H1 (cell line): ENCODE measurements at regions not wholly inside any gene's neighbourhood (a gene's known extent, or its start where the extent isn't known, plus 50 kb on each side); places are given as distances from the start of the nearest gene placed in this dataset.
A peak's percentile ranks its signal among the peaks of the same experiment; 100 is the strongest.

Experiments used
- CTCF ChIA-PET: fragments of 300-600 bp; sonication (Branson Sonifier 250); formaldehyde crosslinking; loops from one replicate; lab custom pipeline; 2021; ENCODE audit not compliant: partially characterized antibody; lab: Charles Lee
- POLR2A ChIA-PET: fragments of 300-600 bp; sonication (Branson Sonifier 250); formaldehyde crosslinking; loops from one replicate; lab custom pipeline; 2021; ENCODE audit warnings: inconsistent platforms; ENCODE audit not compliant: partially characterized antibody; lab: Charles Lee
- DNase-seq, 2 experiments: peaks; one replicate each; pipeline versions ENCODE4 v3.0.0 to v3.0.0-alpha.2; 2010 to 2022; ENCODE audit warnings: low spot score in 2 of 2, low read depth in 1 of 2, mixed read lengths in 1 of 2
- FAIRE-seq: peaks from 2 replicates; lab custom pipeline; 2011; peaks lifted over from hg19 to GRCh38; lab: Jason Lieb, UNC
- H2AFZ ChIP-seq: 2 replicates; pipeline ENCODE4 v1.8.1; 2012; ENCODE audit warnings: low read length, inconsistent platforms
- H2AK5ac ChIP-seq: 2 replicates; pipeline ENCODE4 v1.6.1; 2013; ENCODE audit warnings: low read depth, low read length
- H2BK120ac ChIP-seq: replicated peaks from 2 replicates; pipeline ENCODE3; 2013; ENCODE audit warnings: low read depth, low read length, inconsistent platforms
- H2BK12ac ChIP-seq: 2 replicates; pipeline ENCODE4 v1.6.1; 2013; ENCODE audit warnings: low read depth, low read length
- H2BK15ac ChIP-seq: 2 replicates; pipeline ENCODE4 v1.6.1; 2013; ENCODE audit warnings: low read length
- H2BK20ac ChIP-seq: 2 replicates; pipeline ENCODE4 v1.6.1; 2013; ENCODE audit warnings: low read length
- H2BK5ac ChIP-seq: 2 replicates; pipeline ENCODE4 v1.6.1; 2013; ENCODE audit warnings: low read depth, low read length
- H3K14ac ChIP-seq: 2 replicates; pipeline ENCODE4 v1.6.1; 2013; ENCODE audit warnings: inconsistent platforms; ENCODE audit not compliant: insufficient read length
- H3K18ac ChIP-seq: 2 replicates; pipeline ENCODE4 v1.6.1; 2013; ENCODE audit warnings: low read length; ENCODE audit errors: extremely low read depth
- H3K23ac ChIP-seq: 2 replicates; pipeline ENCODE4 v1.6.1; 2013; ENCODE audit warnings: inconsistent platforms; ENCODE audit not compliant: insufficient read length
- H3K23me2 ChIP-seq: 2 replicates; pipeline ENCODE4 v1.6.1; 2013; ENCODE audit warnings: low read depth, low read length
- H3K27ac ChIP-seq: 2 replicates; pipeline ENCODE4 v1.6.1; 2011; ENCODE audit warnings: low read depth, low read length, inconsistent platforms
- H3K27me3 ChIP-seq, 4 experiments: replicated peaks in 1 of 4; 1 replicate in 1 of 4; 2 replicates in 3 of 4; pipeline versions ENCODE4 v1.6.1 to v1.8.1; 2011 to 2013; ENCODE audit warnings: low read length in 3 of 4, mild to moderate bottlenecking in 3 of 4, inconsistent platforms in 2 of 4, mixed read lengths in 2 of 4, moderate library complexity in 1 of 4; ENCODE audit not compliant: control insufficient read depth in 3 of 4, insufficient read depth in 3 of 4; ENCODE audit errors: extremely low read depth in 1 of 4
- H3K36me3 ChIP-seq, 4 experiments: 2 replicates each; pipeline versions ENCODE4 v1.6.1 to v1.8.1; 2011 to 2013; ENCODE audit warnings: mild to moderate bottlenecking in 4 of 4, low read length in 3 of 4, moderate library complexity in 2 of 4, control low read depth in 1 of 4, inconsistent platforms in 1 of 4; ENCODE audit not compliant: insufficient read depth in 4 of 4, control insufficient read depth in 2 of 4
- H3K4ac ChIP-seq: replicated peaks from 2 replicates; pipeline ENCODE3; 2013; ENCODE audit warnings: low read length, low read depth, mixed read lengths, inconsistent platforms; ENCODE audit not compliant: insufficient read length
- H3K4me1 ChIP-seq, 4 experiments: replicated peaks in 1 of 4; 1 replicate in 1 of 4; 2 replicates in 3 of 4; pipeline versions ENCODE4 v1.6.1 to v1.8.1; 2011 to 2013; ENCODE audit warnings: low read length in 3 of 4, inconsistent platforms in 2 of 4, mixed read lengths in 1 of 4; ENCODE audit not compliant: insufficient read depth in 4 of 4, control insufficient read depth in 3 of 4
- H3K4me2 ChIP-seq, 2 experiments: 2 replicates each; pipeline versions ENCODE4 v1.6.1 to v1.8.1; 2011 to 2013; ENCODE audit warnings: low read depth in 2 of 2, low read length in 2 of 2, control low read depth in 1 of 2, inconsistent platforms in 1 of 2, mild to moderate bottlenecking in 1 of 2; ENCODE audit not compliant: insufficient read depth in 1 of 2
- H3K4me3 ChIP-seq, 4 experiments: fragments of 200-600, 300-600 bp in 1 of 4; sonication (generic), shearing (Covaris generic), sonication (Bioruptor Twin) in 1 of 4; 2 replicates each; pipeline versions ENCODE4 v1.5.1 to v1.8.1; 2011 to 2016; ENCODE audit warnings: low read length in 4 of 4, low read depth in 3 of 4, control low read depth in 2 of 4, inconsistent platforms in 2 of 4, mild to moderate bottlenecking in 2 of 4, mixed read lengths in 1 of 4, moderate library complexity in 1 of 4; ENCODE audit not compliant: insufficient read depth in 2 of 4; ENCODE audit errors: extremely low read depth in 1 of 4
- H3K56ac ChIP-seq: replicated peaks from 2 replicates; pipeline ENCODE3; 2013; ENCODE audit warnings: low read depth, mild to moderate bottlenecking, mixed read lengths, low read length, inconsistent platforms; ENCODE audit not compliant: insufficient read length
- H3K79me1 ChIP-seq: 2 replicates; pipeline ENCODE4 v1.6.1; 2013; ENCODE audit warnings: low read depth, low read length, control low read depth
- H3K79me2 ChIP-seq, 2 experiments: 2 replicates each; pipeline versions ENCODE4 v1.6.1 to v1.8.1; 2012 to 2013; ENCODE audit warnings: low read length in 2 of 2, mild to moderate bottlenecking in 2 of 2, inconsistent platforms in 1 of 2; ENCODE audit not compliant: insufficient read depth in 2 of 2, control insufficient read depth in 1 of 2
- H3K9ac ChIP-seq, 4 experiments: replicated peaks in 1 of 4; 1 replicate in 1 of 4; 2 replicates in 3 of 4; pipeline versions ENCODE4 v1.6.1 to v1.8.1; 2011 to 2013; ENCODE audit warnings: low read depth in 3 of 4, low read length in 3 of 4, control low read depth in 2 of 4, mild to moderate bottlenecking in 2 of 4, moderate library complexity in 2 of 4, inconsistent platforms in 1 of 4; ENCODE audit errors: extremely low read depth in 1 of 4
- H3K9me3 ChIP-seq, 2 experiments: 2 replicates each; pipeline versions ENCODE4 v1.6.1 to v1.8.1; 2012 to 2013; ENCODE audit warnings: mild to moderate bottlenecking in 2 of 2, moderate library complexity in 2 of 2, control low read depth in 1 of 2, inconsistent platforms in 1 of 2, low read depth in 1 of 2, low read length in 1 of 2, mixed read lengths in 1 of 2; ENCODE audit not compliant: insufficient read depth in 2 of 2
- H4K20me1 ChIP-seq, 2 experiments: replicated peaks in 1 of 2; 2 replicates each; pipeline versions ENCODE3 to v1.8.1; 2011 to 2013; ENCODE audit warnings: inconsistent platforms in 2 of 2, low read length in 2 of 2, mild to moderate bottlenecking in 1 of 2; ENCODE audit not compliant: insufficient read depth in 2 of 2, control insufficient read depth in 1 of 2
- H4K5ac ChIP-seq: 2 replicates; pipeline ENCODE4 v1.6.1; 2013; ENCODE audit warnings: low read length, low read depth, mixed read lengths, inconsistent platforms; ENCODE audit not compliant: insufficient read length
- H4K8ac ChIP-seq: 2 replicates; pipeline ENCODE4 v1.8.0; 2013; ENCODE audit warnings: mild to moderate bottlenecking, moderate library complexity, low read length, inconsistent platforms; ENCODE audit not compliant: insufficient read depth; ENCODE audit errors: extremely low read depth
- H4K91ac ChIP-seq: replicated peaks from 2 replicates; pipeline ENCODE3; 2013; ENCODE audit warnings: low read length, mixed read lengths, inconsistent platforms; ENCODE audit not compliant: insufficient read length
- ASH2L ChIP-seq: fragments of 200-600, 300-600 bp; sonication (generic); IDR thresholded peaks from one replicate; pipeline ENCODE4 v1.7.1; 2017; ENCODE audit warnings: low read length
- CEBPB ChIP-seq: IDR thresholded peaks from 2 replicates; pipeline ENCODE4 v1.6.1; 2012; ENCODE audit warnings: low read depth, low read length
- WGBS, 2 experiments: shearing (Covaris generic) in 1 of 2; methylation state at CpG; one replicate each; pipeline versions ENCODE4 v1.1.6 to v1.1.7; 2013 to 2015; ENCODE audit warnings: low lambda C conversion rate in 2 of 2, mixed read lengths in 2 of 2, inconsistent platforms in 1 of 2, low coverage in 1 of 2, missing lambda C conversion rate in 1 of 2; ENCODE audit not compliant: insufficient replicate concordance in 2 of 2, insufficient coverage in 1 of 2, insufficient read length in 1 of 2; ENCODE audit errors: extremely low coverage in 1 of 2, missing lambda C conversion rate in 1 of 2; 5-methylcytosine and 5-hydroxymethylcytosine counted together

- Histone ChIP-seq H3K27ac (no peak overlapping the region), H2BK20ac (no peak overlapping the region), H3K9ac (no peak overlapping the region), H4K8ac (no peak overlapping the region), H3K4me2 (no peak overlapping the region), H2BK5ac (no peak overlapping the region), H3K79me1 (no peaks in the 10 kb centered on the region), H3K4me3 (no peak overlapping the region), H3K14ac (no peak overlapping the region), H3K4ac (no peak overlapping the region), H2BK120ac (no peak overlapping the region), H3K79me2 (no peaks in the 10 kb centered on the region), H4K20me1 (no peaks in the 10 kb centered on the region), H2AFZ (no peak overlapping the region), H3K36me3 (no peaks in the 10 kb centered on the region), H3K23ac (no peak overlapping the region), H3K18ac (no peak overlapping the region)
- WGBS, 2 experiments, result 98% methylated on average over 2 of the region's 3 CpGs; no CpG with 5 or more reads in 1 of the 2 experiments
- CTCF ChIA-PET, result interaction anchor here (1.7 kb wide), 1 partner anchor 20 kb away, joined by 5 read pairs; no protein-coding TSS in a partner anchor
- POLR2A ChIA-PET, result no interaction called here
- DNase-seq (no peak), FAIRE-seq (no peak)
- peak; percentile 94 for TF ChIP-seq CEBPB
- no peak for TF ChIP-seq ASH2L
- TF ChIP-seq, all 59 proteins: peak for 1
- Histone ChIP-seq H3K56ac (no peak overlapping the region), H4K5ac (no peak overlapping the region), H2BK15ac (no peak overlapping the region; the same call in 1 of the 2 replicates), H4K91ac (no peak overlapping the region), H3K9me3 (no peaks in the 10 kb centered on the region), H3K27me3 (no peaks in the 10 kb centered on the region), H3K23me2 (no peaks in the 10 kb centered on the region), H3K4me1 (peaks cover 0 to 4% (median 1%) of the 10 kb centered on the region in 4 experiments; a peak in 2 of 7 replicates), H2BK12ac (no peak overlapping the region), H2AK5ac (no peak overlapping the region)
These were observed 158.6 kb downstream of the GJA1 start for GRCh38 chr6:121594053-121594452.
